ENCODE measurements at regions not wholly inside any gene's neighbourhood (a gene's known extent, or its start where the extent isn't known, plus 50 kb on each side); places are given as distances from the start of the nearest gene placed in this dataset.

DNA sequence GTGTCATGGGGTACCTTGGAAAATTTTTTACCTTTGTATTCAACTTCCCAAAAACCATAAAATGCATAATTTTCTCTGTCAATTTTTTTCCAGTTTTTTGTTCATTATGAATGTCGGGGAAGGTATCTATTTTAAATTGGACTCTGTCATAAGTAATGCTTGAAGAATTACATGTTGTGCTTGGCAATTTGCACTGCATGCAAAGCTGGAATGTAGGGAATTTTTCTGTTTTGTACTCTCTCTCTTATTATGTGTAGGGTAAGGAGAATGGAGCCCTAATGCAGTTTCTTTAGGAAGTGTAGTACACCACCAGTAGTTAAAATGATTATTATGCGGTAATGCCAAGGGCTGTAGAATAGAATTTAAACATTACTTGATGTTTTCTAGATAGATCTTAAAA lies 137.7 kb upstream of the LIMCH1 start:
- Histone ChIP-seq H3K9me3 (ENCODE audit: control insufficient read depth in 1 of 2, insufficient read depth in 1 of 2, low read length in 2 of 2) (peaks cover 0 to 3% of the 10 kb centered on the region in 2 experiments), H3K27ac (ENCODE audit: low read depth in 1 of 2, low read length in 2 of 2) (no peak overlapping the region), H3K36me3 (ENCODE audit: insufficient read depth, low read length) (no peaks in the 10 kb centered on the region), H3K4me3 (ENCODE audit: low read length) (no peak overlapping the region), H3K4me1 (ENCODE audit: insufficient read depth, low read length) (no peaks in the 10 kb centered on the region), H3K27me3 (ENCODE audit: control insufficient read depth in 1 of 2, insufficient read depth in 2 of 2, low read length in 2 of 2) (peaks cover 0 to 3% of the 10 kb centered on the region in 2 experiments)
- no peaks in the 10 kb centered on the region for H3K36me3 Mint-ChIP-seq (ENCODE audit: low read depth)
- TF ChIP-seq, protein P1, sequence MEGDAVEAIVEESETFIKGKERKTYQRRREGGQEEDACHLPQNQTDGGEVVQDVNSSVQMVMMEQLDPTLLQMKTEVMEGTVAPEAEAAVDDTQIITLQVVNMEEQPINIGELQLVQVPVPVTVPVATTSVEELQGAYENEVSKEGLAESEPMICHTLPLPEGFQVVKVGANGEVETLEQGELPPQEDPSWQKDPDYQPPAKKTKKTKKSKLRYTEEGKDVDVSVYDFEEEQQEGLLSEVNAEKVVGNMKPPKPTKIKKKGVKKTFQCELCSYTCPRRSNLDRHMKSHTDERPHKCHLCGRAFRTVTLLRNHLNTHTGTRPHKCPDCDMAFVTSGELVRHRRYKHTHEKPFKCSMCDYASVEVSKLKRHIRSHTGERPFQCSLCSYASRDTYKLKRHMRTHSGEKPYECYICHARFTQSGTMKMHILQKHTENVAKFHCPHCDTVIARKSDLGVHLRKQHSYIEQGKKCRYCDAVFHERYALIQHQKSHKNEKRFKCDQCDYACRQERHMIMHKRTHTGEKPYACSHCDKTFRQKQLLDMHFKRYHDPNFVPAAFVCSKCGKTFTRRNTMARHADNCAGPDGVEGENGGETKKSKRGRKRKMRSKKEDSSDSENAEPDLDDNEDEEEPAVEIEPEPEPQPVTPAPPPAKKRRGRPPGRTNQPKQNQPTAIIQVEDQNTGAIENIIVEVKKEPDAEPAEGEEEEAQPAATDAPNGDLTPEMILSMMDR (IDR thresholded peaks at IDR 0.05): no peak
- no peak for ATAC-seq (ENCODE audit: poor library complexity)
- no peaks in the 10 kb centered on the region for H3K27me3 Mint-ChIP-seq
- no peak for DNase-seq
- H3K9me3 Mint-ChIP-seq: peaks cover 4% of the 10 kb centered on the region
- H3K27ac Mint-ChIP-seq: no peak overlapping the region
- ChIA-PET CTCF (no interaction called here), POLR2A (no interaction called here)
- intact Hi-C loops (cut with DNase I, micrococcal nuclease): no loop called here
- H3K4me1 Mint-ChIP-seq (ENCODE audit: low read depth): no peaks in the 10 kb centered on the region
- no peak overlapping the region for H3K4me3 Mint-ChIP-seq

DNA sequence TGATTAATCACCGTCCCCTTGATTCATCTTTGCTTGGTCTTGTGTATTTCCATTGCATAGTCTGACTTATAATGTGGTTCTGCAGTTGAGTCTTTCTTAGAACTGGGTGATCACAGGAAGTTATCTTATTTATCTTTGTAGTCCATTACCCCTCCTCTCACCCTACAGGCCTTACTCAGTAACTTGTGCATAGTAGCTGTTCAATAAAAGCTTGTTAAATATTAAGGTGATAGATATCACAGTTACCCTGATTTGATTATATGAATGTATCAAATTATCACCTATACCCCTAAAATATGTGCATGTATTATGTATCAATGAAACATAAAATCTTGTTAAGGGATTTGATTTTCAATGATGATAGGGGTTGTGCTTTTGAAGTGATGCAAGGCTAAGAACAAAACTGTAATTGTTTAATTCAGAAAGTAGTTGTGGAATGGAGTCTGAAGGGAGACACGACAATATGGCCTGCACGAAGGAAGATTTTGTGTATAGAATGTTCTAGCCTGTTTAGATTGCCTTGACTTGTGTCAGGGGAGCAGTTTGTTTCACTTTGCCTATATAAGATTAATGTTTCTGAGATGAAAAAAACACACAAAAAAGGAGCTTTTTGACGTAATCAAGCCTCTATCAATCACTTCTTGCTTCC lies 132.4 kb upstream of the LIMCH1 start:
- Histone ChIP-seq H3K36me3 (ENCODE audit: insufficient read depth, low read length) (no peaks in the 10 kb centered on the region), H3K27me3 (ENCODE audit: control insufficient read depth in 1 of 2, insufficient read depth in 2 of 2, low read length in 2 of 2) (no peaks in the 10 kb centered on the region), H3K9me3 (ENCODE audit: control insufficient read depth in 1 of 2, insufficient read depth in 1 of 2, low read length in 2 of 2) (peaks cover 0 to 5% of the 10 kb centered on the region in 2 experiments), H3K4me3 (ENCODE audit: low read length) (no peak overlapping the region), H3K4me1 (ENCODE audit: insufficient read depth, low read length) (no peaks in the 10 kb centered on the region), H3K27ac (ENCODE audit: low read depth in 1 of 2, low read length in 2 of 2) (no peak overlapping the region)
- Mint-ChIP-seq H3K36me3 (ENCODE audit: low read depth) (no peaks in the 10 kb centered on the region), H3K4me3 (no peak overlapping the region), H3K9me3 (no peaks in the 10 kb centered on the region), H3K4me1 (ENCODE audit: low read depth) (no peaks in the 10 kb centered on the region), H3K27ac (no peak overlapping the region), H3K27me3 (peaks cover 2% of the 10 kb centered on the region)
- ChIA-PET CTCF (no interaction called here), POLR2A (no interaction called here)
- TF ChIP-seq, protein P1 (IDR thresholded peaks at IDR 0.05): no peak
- intact Hi-C loops (cut with DNase I, micrococcal nuclease): no loop called here
- ATAC-seq (ENCODE audit: poor library complexity): no peak
- no peak for DNase-seq

GRCh38 chr4:41406113-41406516 lies 131.8 kb upstream of the LIMCH1 start:
- intact Hi-C loops (cut with DNase I, micrococcal nuclease): no loop called here
- Mint-ChIP-seq H3K9me3 (no peaks in the 10 kb centered on the region), H3K4me3 (no peak overlapping the region), H3K4me1 (ENCODE audit: low read depth) (no peaks in the 10 kb centered on the region), H3K36me3 (ENCODE audit: low read depth) (no peaks in the 10 kb centered on the region), H3K27me3 (peaks cover 7% of the 10 kb centered on the region), H3K27ac (no peak overlapping the region)
- ChIA-PET CTCF (no interaction called here), POLR2A (no interaction called here)
- H3K4me3 ChIP-seq (ENCODE audit: low read length): no peak overlapping the region
- DNase-seq (no peak), ATAC-seq (ENCODE audit: poor library complexity) (no peak)
- peaks cover 0 to 5% of the 10 kb centered on the region in 2 experiments for H3K9me3 ChIP-seq (ENCODE audit: control insufficient read depth in 1 of 2, insufficient read depth in 1 of 2, low read length in 2 of 2)
- no peak overlapping the region for H3K27ac ChIP-seq (ENCODE audit: low read depth in 1 of 2, low read length in 2 of 2)
- no peaks in the 10 kb centered on the region for H3K27me3 ChIP-seq (ENCODE audit: control insufficient read depth in 1 of 2, insufficient read depth in 2 of 2, low read length in 2 of 2)
- no peaks in the 10 kb centered on the region for H3K4me1 ChIP-seq (ENCODE audit: insufficient read depth, low read length)
- no peaks in the 10 kb centered on the region for H3K36me3 ChIP-seq (ENCODE audit: insufficient read depth, low read length)
- TF ChIP-seq, protein P1 (IDR thresholded peaks at IDR 0.05): no peak
